PC-3 (cell line): ENCODE measurements at regions not wholly inside any gene's neighbourhood (a gene's known extent, or its start where the extent isn't known, plus 50 kb on each side); places are given as distances from the start of the nearest gene placed in this dataset.

Experiments
- EZH2 ChIP-seq: fragments of 300-600 bp; sonication (generic); IDR thresholded peaks from one replicate; pipeline ENCODE4 v1.6.1; 2017; ENCODE audit warnings: antibody characterized with exemption, mild to moderate bottlenecking, low read length; ENCODE audit not compliant: unreplicated experiment
- EZH2phosphoT487 ChIP-seq: fragments of 300-600 bp; sonication (generic); IDR thresholded peaks from 2 replicates; pipeline ENCODE4 v1.6.1; 2018; ENCODE audit warnings: mild to moderate bottlenecking, antibody characterized with exemption, low read length, borderline replicate concordance
- TF ChIP-seq, protein P1 (sequence below): fragments of 300-600 bp; sonication (generic); conservative IDR thresholded peaks from 2 replicates; pipeline ENCODE4 v1.5.1; 2017; ENCODE audit warnings: antibody characterized with exemption, low read depth, mild to moderate bottlenecking, low read length

DNA sequence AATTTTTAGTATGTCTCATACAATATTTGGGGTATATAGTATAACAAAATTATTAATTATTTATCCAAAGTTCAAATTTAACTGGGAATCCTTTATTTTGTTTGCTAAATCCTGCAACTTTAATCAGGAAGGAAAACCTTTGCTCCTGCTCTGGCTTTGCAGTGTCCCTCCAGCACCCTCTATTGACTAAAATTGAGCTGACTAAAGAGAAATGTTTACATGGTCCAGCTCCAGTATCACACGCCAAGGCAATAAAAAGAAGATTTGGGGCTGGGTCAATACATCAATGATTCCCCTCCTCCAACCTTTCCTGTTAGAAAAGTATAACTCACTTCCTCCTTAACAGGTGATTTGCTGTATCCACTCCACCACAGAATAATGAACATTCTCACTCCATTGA is 153.0 kb upstream of the LRRC4C start:
- TF ChIP-seq, protein P1, sequence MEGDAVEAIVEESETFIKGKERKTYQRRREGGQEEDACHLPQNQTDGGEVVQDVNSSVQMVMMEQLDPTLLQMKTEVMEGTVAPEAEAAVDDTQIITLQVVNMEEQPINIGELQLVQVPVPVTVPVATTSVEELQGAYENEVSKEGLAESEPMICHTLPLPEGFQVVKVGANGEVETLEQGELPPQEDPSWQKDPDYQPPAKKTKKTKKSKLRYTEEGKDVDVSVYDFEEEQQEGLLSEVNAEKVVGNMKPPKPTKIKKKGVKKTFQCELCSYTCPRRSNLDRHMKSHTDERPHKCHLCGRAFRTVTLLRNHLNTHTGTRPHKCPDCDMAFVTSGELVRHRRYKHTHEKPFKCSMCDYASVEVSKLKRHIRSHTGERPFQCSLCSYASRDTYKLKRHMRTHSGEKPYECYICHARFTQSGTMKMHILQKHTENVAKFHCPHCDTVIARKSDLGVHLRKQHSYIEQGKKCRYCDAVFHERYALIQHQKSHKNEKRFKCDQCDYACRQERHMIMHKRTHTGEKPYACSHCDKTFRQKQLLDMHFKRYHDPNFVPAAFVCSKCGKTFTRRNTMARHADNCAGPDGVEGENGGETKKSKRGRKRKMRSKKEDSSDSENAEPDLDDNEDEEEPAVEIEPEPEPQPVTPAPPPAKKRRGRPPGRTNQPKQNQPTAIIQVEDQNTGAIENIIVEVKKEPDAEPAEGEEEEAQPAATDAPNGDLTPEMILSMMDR, result peak; percentile 61
- TF ChIP-seq EZH2phosphoT487 (no peak), EZH2 (no peak)
